IPS DF 19.7 (cell line): ENCODE measurements at regions not wholly inside any gene's neighbourhood (a gene's known extent, or its start where the extent isn't known, plus 50 kb on each side); places are given as distances from the start of the nearest gene placed in this dataset.
"Not testable (repeated sequence)": the region's sequence is repeated elsewhere in the genome, so short reads cannot be mapped to it uniquely, and the experiment has no call there.

ENCODE experiments used
- DNase-seq: peaks from one replicate; pipeline ENCODE4 v3.0.0-alpha.2; 2013; ENCODE audit warnings: low read depth, low spot score

GRCh38 chr11:123344790-123345357 lies 85.2 kb upstream of the GRAMD1B start:
- DNase-seq, result no peak

GRCh38 chr11:123344188-123344587 lies 85.9 kb upstream of the GRAMD1B start:
- not testable (repeated sequence) for DNase-seq

- no peak for DNase-seq
Measured at GRCh38 chr11:123338997-123339752, 90.9 kb upstream of the GRAMD1B start.

GRCh38 chr11:123338266-123338800 lies 91.7 kb upstream of the GRAMD1B start:
- DNase-seq, result no peak

- DNase-seq, result no peak
Measured at GRCh38 chr11:123334925-123335324, 95.1 kb upstream of the GRAMD1B start.

GRCh38 chr11:123332577-123332976 lies 97.5 kb upstream of the GRAMD1B start:
- not testable (repeated sequence) for DNase-seq

- no peak for DNase-seq
Measured at GRCh38 chr11:123330948-123331347, 99.1 kb upstream of the GRAMD1B start.

- DNase-seq, result no peak
Measured at GRCh38 chr11:123330471-123330870, 99.6 kb upstream of the GRAMD1B start.

GRCh38 chr11:123330071-123330470 lies 100.0 kb upstream of the GRAMD1B start:
- DNase-seq, result no peak

GRCh38 chr11:123328281-123328867 lies 101.7 kb upstream of the GRAMD1B start:
- DNase-seq, result no peak

GRCh38 chr11:123325533-123325932 lies 104.5 kb upstream of the GRAMD1B start:
- DNase-seq, result no peak

GRCh38 chr11:123323568-123323967 lies 106.5 kb upstream of the GRAMD1B start:
- DNase-seq, result no peak

GRCh38 chr11:123321636-123322035 lies 108.4 kb upstream of the GRAMD1B start:
- DNase-seq, result no peak

GRCh38 chr11:123318623-123319022 lies 111.4 kb upstream of the GRAMD1B start:
- no peak for DNase-seq

GRCh38 chr11:123318132-123318531 lies 111.9 kb upstream of the GRAMD1B start:
- DNase-seq, result not testable (repeated sequence)

GRCh38 chr11:123316003-123316402 lies 114.1 kb upstream of the GRAMD1B start:
- no peak for DNase-seq

- DNase-seq, result no peak
Measured at GRCh38 chr11:123314972-123315371, 115.1 kb upstream of the GRAMD1B start.

- DNase-seq, result no peak
Measured at GRCh38 chr11:123313262-123313661, 116.8 kb upstream of the GRAMD1B start.

GRCh38 chr11:123308077-123308476 lies 113.0 kb upstream of the CLMP start:
- DNase-seq, result no peak

- no peak for DNase-seq
Measured at GRCh38 chr11:123307276-123307675, 112.2 kb upstream of the CLMP start.

GRCh38 chr11:123306531-123306930 lies 111.5 kb upstream of the CLMP start:
- no peak for DNase-seq

GRCh38 chr11:123305601-123306375 lies 110.7 kb upstream of the CLMP start:
- DNase-seq, result no peak
